ENCODE measurements at regions not wholly inside any gene's neighbourhood (a gene's known extent, or its start where the extent isn't known, plus 50 kb on each side); places are given as distances from the start of the nearest gene placed in this dataset.

DNA sequence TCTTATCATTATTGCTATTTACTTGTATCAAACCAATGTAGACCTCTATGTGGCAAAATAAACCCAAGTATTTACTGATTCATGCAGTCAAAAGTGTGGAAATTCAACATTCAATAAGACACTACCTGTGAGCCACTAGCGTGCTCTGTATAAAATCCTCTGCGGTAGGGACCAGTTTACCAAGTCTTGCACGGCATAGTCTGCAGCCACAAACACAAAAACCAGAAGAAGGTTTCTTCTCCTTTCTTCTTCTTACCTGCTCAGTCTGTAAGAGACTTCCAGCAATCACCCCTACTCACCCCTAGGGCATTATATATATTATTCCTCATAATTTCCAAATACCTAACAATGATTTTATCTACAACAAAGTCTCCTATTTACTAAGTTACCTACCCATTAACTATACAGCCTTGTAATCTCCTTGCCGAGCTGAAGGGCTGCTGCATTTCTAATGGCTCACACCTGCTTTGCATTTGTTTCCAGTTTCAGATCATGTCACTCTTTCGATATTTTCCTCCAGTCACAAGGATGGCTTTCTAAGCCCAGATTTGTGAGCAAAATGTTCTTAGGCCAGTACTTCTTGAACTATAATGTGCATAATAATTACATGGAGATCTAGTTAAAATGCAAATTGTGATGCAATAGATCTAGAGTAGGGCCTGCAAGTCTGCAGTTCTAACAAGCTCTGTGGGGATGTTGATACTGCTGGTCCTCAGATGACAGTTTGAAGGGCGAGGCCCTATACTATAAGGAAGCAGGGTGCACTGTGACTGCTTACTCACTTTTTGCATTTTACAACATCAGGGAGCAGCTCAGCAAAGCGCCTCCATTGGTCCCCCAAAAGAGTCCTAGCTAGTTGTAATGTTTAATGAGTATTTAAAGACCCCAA is 191.9 kb upstream of the DDI1 start:
- no peak for DNase-seq (ENCODE audit: extremely low read depth, low read depth)
- H3K4me3 ChIP-seq (replicated peaks; ENCODE audit: low read depth, low read length): no peak overlapping the region
- TF ChIP-seq, protein P1, sequence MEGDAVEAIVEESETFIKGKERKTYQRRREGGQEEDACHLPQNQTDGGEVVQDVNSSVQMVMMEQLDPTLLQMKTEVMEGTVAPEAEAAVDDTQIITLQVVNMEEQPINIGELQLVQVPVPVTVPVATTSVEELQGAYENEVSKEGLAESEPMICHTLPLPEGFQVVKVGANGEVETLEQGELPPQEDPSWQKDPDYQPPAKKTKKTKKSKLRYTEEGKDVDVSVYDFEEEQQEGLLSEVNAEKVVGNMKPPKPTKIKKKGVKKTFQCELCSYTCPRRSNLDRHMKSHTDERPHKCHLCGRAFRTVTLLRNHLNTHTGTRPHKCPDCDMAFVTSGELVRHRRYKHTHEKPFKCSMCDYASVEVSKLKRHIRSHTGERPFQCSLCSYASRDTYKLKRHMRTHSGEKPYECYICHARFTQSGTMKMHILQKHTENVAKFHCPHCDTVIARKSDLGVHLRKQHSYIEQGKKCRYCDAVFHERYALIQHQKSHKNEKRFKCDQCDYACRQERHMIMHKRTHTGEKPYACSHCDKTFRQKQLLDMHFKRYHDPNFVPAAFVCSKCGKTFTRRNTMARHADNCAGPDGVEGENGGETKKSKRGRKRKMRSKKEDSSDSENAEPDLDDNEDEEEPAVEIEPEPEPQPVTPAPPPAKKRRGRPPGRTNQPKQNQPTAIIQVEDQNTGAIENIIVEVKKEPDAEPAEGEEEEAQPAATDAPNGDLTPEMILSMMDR (IDR thresholded peaks at IDR 0.05; ENCODE audit: low read depth, low read length, missing control alignments): no peak

DNA sequence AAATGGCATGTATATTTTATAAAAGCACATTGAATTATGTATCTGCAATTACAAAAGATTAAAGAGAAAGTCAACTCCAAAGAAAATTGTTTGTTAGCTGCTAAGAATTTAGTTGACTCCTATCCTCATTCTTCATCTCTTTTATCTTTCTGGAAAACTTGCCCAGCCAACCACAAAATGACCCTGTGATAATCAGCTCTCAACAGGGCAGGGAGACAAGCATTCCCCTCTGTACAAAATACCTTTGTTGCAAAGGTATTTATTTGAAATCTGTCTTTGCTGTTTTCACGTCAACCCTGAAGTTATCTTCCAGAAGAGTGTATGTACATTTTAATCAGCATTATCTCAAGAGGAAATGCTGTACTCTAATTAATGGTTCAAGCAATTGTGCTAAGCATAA is 191.1 kb upstream of the DDI1 start:
- DNase-seq (ENCODE audit: extremely low read depth, low read depth): no peak
- TF ChIP-seq, protein P1 (IDR thresholded peaks at IDR 0.05; ENCODE audit: low read depth, low read length, missing control alignments): no peak
- no peak overlapping the region for H3K4me3 ChIP-seq (replicated peaks; ENCODE audit: low read depth, low read length)

DNA sequence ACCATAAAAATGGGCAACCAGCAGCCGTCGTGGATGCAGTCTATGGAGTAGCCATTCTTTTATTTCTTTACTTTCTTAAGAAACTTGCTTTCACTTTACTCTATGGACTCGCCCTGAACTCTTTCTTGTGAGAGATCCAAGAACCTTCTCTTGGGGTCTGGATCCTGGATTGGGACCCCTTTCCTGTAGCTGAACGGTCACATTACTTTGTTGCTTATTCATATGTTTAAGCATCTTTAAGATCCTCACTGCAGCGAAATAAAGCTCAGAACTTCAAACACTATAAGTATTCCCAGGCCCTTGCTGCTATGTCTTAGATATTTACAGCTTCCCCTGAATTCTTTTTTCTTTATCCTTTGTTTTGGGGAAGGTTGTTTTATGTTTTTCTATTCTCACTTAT is 187.8 kb upstream of the DDI1 start:
- no peak overlapping the region for H3K4me3 ChIP-seq (replicated peaks; ENCODE audit: low read depth, low read length)
- no peak for DNase-seq (ENCODE audit: extremely low read depth, low read depth)
- TF ChIP-seq, protein P1 (IDR thresholded peaks at IDR 0.05; ENCODE audit: low read depth, low read length, missing control alignments): no peak

DNA sequence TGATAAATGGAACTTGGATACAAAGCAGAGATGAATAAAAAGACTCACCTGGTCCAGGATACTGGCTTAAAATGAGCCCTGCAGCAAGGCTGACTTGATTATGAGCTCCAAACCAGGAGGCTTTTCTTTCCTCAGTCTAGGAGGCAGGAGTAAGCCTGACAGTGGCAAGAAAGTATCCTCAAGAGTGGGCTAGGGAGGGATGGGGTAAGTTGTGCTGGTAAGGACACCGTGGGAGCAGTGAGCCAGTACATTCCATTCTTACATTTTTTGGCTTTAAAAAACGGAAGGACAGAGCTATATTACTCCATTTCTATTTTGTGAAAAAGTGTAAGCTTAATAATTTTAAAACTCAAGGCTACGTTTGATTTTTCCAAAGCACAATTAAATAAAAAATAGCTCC is 187.1 kb upstream of the DDI1 start:
- TF ChIP-seq, protein P1 (IDR thresholded peaks at IDR 0.05; ENCODE audit: low read depth, low read length, missing control alignments): no peak
- no peak overlapping the region for H3K4me3 ChIP-seq (replicated peaks; ENCODE audit: low read depth, low read length)
- no peak for DNase-seq (ENCODE audit: extremely low read depth, low read depth)

DNA sequence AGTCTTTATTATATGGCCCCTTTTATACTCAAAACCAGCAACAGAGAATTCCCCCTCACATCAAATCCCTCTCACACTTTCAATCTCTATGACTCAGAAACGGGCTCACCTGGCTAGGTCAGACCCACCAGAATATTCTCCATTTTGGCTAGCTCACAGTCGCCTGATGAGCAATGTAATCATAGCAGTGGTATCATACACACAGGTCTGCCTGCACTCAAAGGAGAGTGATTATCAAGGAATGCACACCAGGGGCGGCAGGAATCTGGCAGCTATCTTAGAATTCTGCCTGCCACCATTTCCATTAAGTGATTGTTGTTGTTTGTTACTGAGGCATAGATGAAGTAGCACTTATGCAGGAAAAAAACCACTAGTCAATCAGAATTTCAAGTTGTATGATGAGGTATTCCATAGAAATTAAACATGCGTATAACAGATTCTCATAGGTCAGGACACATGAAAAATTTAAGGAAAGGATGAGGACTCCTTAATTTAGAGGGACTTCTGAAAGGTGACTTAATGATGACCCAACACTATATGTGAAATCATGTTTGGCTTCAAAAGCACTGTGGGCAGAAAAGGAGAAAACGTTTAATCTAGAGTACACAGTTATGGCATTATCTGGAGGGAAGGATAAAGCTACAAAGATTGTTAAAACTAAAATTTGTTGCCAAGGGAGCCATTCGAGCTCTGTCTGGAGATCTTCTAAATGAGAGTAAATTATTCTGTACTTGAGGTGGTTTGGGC is 185.8 kb upstream of the DDI1 start:
- no peak overlapping the region for H3K4me3 ChIP-seq (replicated peaks; ENCODE audit: low read depth, low read length)
- no peak for DNase-seq (ENCODE audit: extremely low read depth, low read depth)
- TF ChIP-seq, protein P1 (IDR thresholded peaks at IDR 0.05; ENCODE audit: low read depth, low read length, missing control alignments): no peak

DNA sequence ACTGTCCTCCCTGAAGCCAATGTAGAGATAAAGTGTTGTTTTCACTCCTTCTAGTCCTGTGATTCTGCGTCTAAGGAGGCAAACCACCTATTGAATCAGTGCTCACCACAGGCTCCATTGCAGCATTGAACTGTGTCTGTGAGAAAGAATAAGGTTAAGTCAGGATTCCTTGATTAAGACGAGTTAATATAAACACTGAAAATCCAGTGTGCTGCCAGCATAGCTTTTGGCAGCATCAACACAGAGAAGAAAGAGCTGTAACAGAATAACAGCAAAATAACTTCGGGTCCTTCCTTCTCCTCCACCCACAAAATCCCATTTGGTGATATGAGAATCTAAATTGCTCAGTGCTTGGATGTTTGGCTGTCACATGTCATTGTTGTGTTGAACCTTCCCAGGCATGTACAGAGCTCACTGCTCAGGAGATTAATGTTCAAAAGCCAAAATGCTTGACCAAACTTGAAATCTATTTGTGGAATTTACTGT is 185.2 kb upstream of the DDI1 start:
- DNase-seq (ENCODE audit: extremely low read depth, low read depth): no peak
- TF ChIP-seq, protein P1 (IDR thresholded peaks at IDR 0.05; ENCODE audit: low read depth, low read length, missing control alignments): no peak
- H3K4me3 ChIP-seq (replicated peaks; ENCODE audit: low read depth, low read length): no peak overlapping the region

Measured in HFF-Myc (cell line).